ENCODE measurements at regions not wholly inside any gene's neighbourhood (a gene's known extent, or its start where the extent isn't known, plus 50 kb on each side); places are given as distances from the start of the nearest gene placed in this dataset.

DNA sequence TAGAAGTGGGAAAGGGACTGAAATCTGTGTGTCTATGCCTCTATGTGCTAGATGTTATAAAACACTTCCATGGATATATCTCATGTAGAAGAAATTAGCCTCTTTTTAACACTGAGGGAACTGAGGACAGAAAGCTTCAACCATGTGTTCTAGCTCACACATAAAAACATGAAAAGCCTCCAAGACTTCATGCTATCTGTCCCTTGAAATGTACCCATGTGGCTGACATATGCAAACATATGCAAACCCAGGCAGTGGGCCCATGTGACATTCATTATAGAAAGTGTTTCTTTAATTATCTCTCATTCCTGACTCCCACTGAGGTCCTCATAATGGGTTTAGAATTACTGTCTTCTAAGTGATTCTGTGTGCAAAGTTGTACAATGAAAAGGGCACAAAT lies 134.7 kb upstream of the MAF start:
- H3K27me3 Mint-ChIP-seq (ENCODE audit: insufficient read depth) = peaks cover 27% of the 10 kb centered on the region
- H3K36me3 Mint-ChIP-seq (ENCODE audit: low read depth) = no peaks in the 10 kb centered on the region
- H3K27ac Mint-ChIP-seq = no peak overlapping the region
- Histone ChIP-seq H3K4me3 (ENCODE audit: low read length) (no peak overlapping the region), H3K36me3 (ENCODE audit: control insufficient read depth, insufficient read depth, low read length) (no peaks in the 10 kb centered on the region), H3K4me1 (ENCODE audit: control insufficient read depth, insufficient read depth, low read length) (peaks cover 4% of the 10 kb centered on the region), H3K27ac (ENCODE audit: low read depth, low read length) (no peak overlapping the region), H3K9me3 (ENCODE audit: control insufficient read depth, low read length) (no peaks in the 10 kb centered on the region), H3K27me3 (ENCODE audit: control insufficient read depth, insufficient read depth, low read length, poor library complexity, severe bottlenecking) (peaks cover 8% of the 10 kb centered on the region), H3K9ac (ENCODE audit: extremely low read depth, low read length, poor library complexity, severe bottlenecking) (no peak overlapping the region)
- no peak for DNase-seq
- H3K4me3 Mint-ChIP-seq = no peak overlapping the region
- H3K4me1 Mint-ChIP-seq = peaks cover 10% of the 10 kb centered on the region
- H3K9me3 Mint-ChIP-seq = no peaks in the 10 kb centered on the region
- TF ChIP-seq, protein P1, sequence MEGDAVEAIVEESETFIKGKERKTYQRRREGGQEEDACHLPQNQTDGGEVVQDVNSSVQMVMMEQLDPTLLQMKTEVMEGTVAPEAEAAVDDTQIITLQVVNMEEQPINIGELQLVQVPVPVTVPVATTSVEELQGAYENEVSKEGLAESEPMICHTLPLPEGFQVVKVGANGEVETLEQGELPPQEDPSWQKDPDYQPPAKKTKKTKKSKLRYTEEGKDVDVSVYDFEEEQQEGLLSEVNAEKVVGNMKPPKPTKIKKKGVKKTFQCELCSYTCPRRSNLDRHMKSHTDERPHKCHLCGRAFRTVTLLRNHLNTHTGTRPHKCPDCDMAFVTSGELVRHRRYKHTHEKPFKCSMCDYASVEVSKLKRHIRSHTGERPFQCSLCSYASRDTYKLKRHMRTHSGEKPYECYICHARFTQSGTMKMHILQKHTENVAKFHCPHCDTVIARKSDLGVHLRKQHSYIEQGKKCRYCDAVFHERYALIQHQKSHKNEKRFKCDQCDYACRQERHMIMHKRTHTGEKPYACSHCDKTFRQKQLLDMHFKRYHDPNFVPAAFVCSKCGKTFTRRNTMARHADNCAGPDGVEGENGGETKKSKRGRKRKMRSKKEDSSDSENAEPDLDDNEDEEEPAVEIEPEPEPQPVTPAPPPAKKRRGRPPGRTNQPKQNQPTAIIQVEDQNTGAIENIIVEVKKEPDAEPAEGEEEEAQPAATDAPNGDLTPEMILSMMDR (conservative IDR thresholded peaks at IDR 0.05) = no peak

DNA sequence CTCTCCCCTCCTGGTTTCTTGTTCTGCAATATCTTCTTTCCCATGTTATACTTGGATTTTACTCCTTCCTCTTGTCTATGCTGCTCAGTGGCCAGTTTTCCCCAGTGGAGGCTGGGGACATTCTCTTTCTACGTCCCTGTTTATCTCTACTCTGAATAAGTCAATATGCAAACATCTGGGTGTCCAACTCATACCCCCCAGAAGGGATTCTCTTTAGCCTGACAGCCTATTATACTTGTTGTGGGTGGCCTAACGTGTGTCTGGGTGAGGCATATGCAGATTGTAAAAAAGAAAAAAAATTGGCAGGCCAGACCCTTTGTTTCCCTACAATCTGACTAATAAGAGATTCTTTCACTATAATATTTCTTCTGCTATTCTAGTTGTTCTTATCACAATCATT lies 134.2 kb upstream of the MAF start:
- Mint-ChIP-seq H3K4me1 (peaks cover 10% of the 10 kb centered on the region), H3K27ac (no peak overlapping the region), H3K9me3 (no peaks in the 10 kb centered on the region), H3K4me3 (no peak overlapping the region), H3K36me3 (ENCODE audit: low read depth) (no peaks in the 10 kb centered on the region), H3K27me3 (ENCODE audit: insufficient read depth) (peaks cover 29% of the 10 kb centered on the region)
- H3K4me1 ChIP-seq (ENCODE audit: control insufficient read depth, insufficient read depth, low read length) = peaks cover 4% of the 10 kb centered on the region
- DNase-seq = no peak
- no peak overlapping the region for H3K4me3 ChIP-seq (ENCODE audit: low read length)
- H3K9ac ChIP-seq (ENCODE audit: extremely low read depth, low read length, poor library complexity, severe bottlenecking) = no peak overlapping the region
- WGBS, 2 experiments (ENCODE audit: insufficient coverage in 1 of 2, insufficient read length in 1 of 2) = 86% methylated on average over 2 of the region's 2 CpGs; no CpG with 5 or more reads in 1 of the 2 experiments
- H3K36me3 ChIP-seq (ENCODE audit: control insufficient read depth, insufficient read depth, low read length) = no peaks in the 10 kb centered on the region
- no peak overlapping the region for H3K27ac ChIP-seq (ENCODE audit: low read depth, low read length)
- TF ChIP-seq, protein P1 (conservative IDR thresholded peaks at IDR 0.05) = no peak
- H3K27me3 ChIP-seq (ENCODE audit: control insufficient read depth, insufficient read depth, low read length, poor library complexity, severe bottlenecking) = peaks cover 10% of the 10 kb centered on the region
- H3K9me3 ChIP-seq (ENCODE audit: control insufficient read depth, low read length) = no peaks in the 10 kb centered on the region

DNA sequence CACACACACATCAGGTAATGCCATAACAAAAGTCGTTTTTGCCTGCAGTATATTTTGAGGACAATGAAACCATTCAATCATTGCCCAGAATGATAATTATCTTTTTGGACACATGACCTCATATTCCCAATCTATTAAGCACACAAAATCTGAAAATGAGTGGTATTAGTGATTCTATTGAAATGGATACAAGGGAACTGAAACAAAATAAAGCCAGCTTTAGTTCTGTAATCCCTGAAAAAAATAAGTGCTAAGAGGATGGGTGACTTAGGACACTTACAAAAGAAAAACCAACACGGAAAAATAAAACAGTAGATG lies 128.3 kb upstream of the MAF start:
- WGBS, 2 experiments (ENCODE audit: insufficient coverage in 1 of 2, insufficient read length in 1 of 2) = 90 to 91% methylated on average over 1 to 2 of the region's 2 CpGs
- Mint-ChIP-seq H3K36me3 (ENCODE audit: low read depth) (no peaks in the 10 kb centered on the region), H3K27ac (no peak overlapping the region), H3K4me1 (peaks cover 10% of the 10 kb centered on the region), H3K27me3 (ENCODE audit: insufficient read depth) (peaks cover 36% of the 10 kb centered on the region), H3K9me3 (no peaks in the 10 kb centered on the region), H3K4me3 (no peak overlapping the region)
- Histone ChIP-seq H3K27ac (ENCODE audit: low read depth, low read length) (no peak overlapping the region), H3K36me3 (ENCODE audit: control insufficient read depth, insufficient read depth, low read length) (no peaks in the 10 kb centered on the region), H3K9ac (ENCODE audit: extremely low read depth, low read length, poor library complexity, severe bottlenecking) (no peak overlapping the region), H3K27me3 (ENCODE audit: control insufficient read depth, insufficient read depth, low read length, poor library complexity, severe bottlenecking) (peaks cover 26% of the 10 kb centered on the region), H3K4me1 (ENCODE audit: control insufficient read depth, insufficient read depth, low read length) (peaks cover 13% of the 10 kb centered on the region), H3K9me3 (ENCODE audit: control insufficient read depth, low read length) (no peaks in the 10 kb centered on the region), H3K4me3 (ENCODE audit: low read length) (no peak overlapping the region)
- no peak for DNase-seq
- TF ChIP-seq, protein P1 (conservative IDR thresholded peaks at IDR 0.05) = no peak
